ENCODE measurements at regions not wholly inside any gene's neighbourhood (a gene's known extent, or its start where the extent isn't known, plus 50 kb on each side); places are given as distances from the start of the nearest gene placed in this dataset.

DNA sequence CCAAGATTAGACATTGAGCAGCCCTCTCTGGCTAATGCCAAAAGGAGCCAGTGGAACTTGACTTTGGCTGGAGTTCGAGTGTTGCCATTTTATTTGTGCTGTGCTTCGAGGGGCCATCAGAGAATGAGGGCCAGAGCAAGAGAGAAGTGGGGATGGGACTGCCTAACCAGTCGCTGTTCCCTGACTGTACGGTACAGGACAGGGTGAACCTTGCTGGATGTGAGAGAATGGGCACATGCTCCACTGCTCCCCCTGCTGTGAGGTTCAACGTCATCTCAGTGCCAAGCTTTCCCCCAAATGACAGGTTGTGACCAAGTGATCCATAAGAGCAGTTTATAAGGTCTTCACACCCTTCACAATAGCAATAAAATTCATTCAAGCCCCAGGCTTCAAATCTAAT lies 55.1 kb upstream of the BCL11B start:
- Histone ChIP-seq H3K4me1 (ENCODE audit: control insufficient read depth in 2 of 2, insufficient read depth in 2 of 2, low read length in 2 of 2) (no peaks in the 10 kb centered on the region), H3K9me3 (ENCODE audit: control extremely low read depth in 1 of 3, control insufficient read depth in 2 of 3, insufficient read depth in 1 of 3, low read length in 2 of 3) (peaks cover 0 to 3% (median 0%) of the 10 kb centered on the region in 3 donors), H3K4me3 (ENCODE audit: control extremely low read depth in 1 of 5, extremely low read depth in 1 of 5, insufficient read depth in 1 of 5, low read depth in 2 of 5, low read length in 4 of 5) (no peak overlapping the region), H3K9ac (ENCODE audit: low read length) (no peak overlapping the region), H2AFZ (ENCODE audit: insufficient read depth, low read depth, low read length, poor library complexity, severe bottlenecking) (no peak overlapping the region), H3K27me3 (replicated peaks in 1 of 4; ENCODE audit: control extremely low read depth in 1 of 4, control insufficient read depth in 3 of 4, insufficient read depth in 4 of 4, low read length in 3 of 4) (peaks cover 0 to 6% (median 0%) of the 10 kb centered on the region in 4 experiments), H3K27ac (ENCODE audit: low read length in 2 of 2) (no peak overlapping the region), H3K36me3 (replicated peaks in 1 of 2; ENCODE audit: control extremely low read depth in 1 of 2, control insufficient read depth in 1 of 2, extremely low read depth in 1 of 2, insufficient read depth in 2 of 2, low read length in 1 of 2) (no peaks in the 10 kb centered on the region), H3K4me2 (replicated peaks; ENCODE audit: low read depth, low read length, poor library complexity, severe bottlenecking) (no peak overlapping the region), H3K79me2 (ENCODE audit: control insufficient read depth, insufficient read depth, low read length) (no peaks in the 10 kb centered on the region), H4K20me1 (ENCODE audit: control insufficient read depth, insufficient read depth, low read length, poor library complexity, severe bottlenecking) (no peaks in the 10 kb centered on the region)
- peaks cover 7% of the 10 kb centered on the region for H3K27me3 Mint-ChIP-seq
- TF ChIP-seq EZH2 (IDR thresholded peaks at IDR 0.05; ENCODE audit: borderline replicate concordance, insufficient read depth, low read depth, low read length, poor library complexity, severe bottlenecking) (no peak), CTCF (IDR thresholded peaks at IDR 0.05) (no peak)
- H3K4me3 Mint-ChIP-seq = no peak overlapping the region
- H3K4me1 Mint-ChIP-seq = no peaks in the 10 kb centered on the region
- ATAC-seq (ENCODE audit: low read depth) = no peak
- no peak overlapping the region for H3K27ac Mint-ChIP-seq
- no peak for DNase-seq
- POLR2A ChIA-PET = no interaction called here
- CTCF ChIA-PET = no interaction called here
- H3K9me3 Mint-ChIP-seq (ENCODE audit: insufficient read depth) = no peaks in the 10 kb centered on the region
- 83% methylated on average over 5 of the region's 5 CpGs for WGBS (ENCODE audit: insufficient coverage)
- intact Hi-C loops (cut with micrococcal nuclease) = no loop called here

GRCh38 chr14:99326041-99326710 lies 54.2 kb upstream of the BCL11B start:
- no peaks in the 10 kb centered on the region for H3K9me3 Mint-ChIP-seq (ENCODE audit: insufficient read depth)
- DNase-seq (no peak), ATAC-seq (ENCODE audit: low read depth) (no peak)
- Histone ChIP-seq H3K9ac (ENCODE audit: low read length) (no peak overlapping the region), H3K27me3 (replicated peaks in 1 of 4; ENCODE audit: control extremely low read depth in 1 of 4, control insufficient read depth in 3 of 4, insufficient read depth in 4 of 4, low read length in 3 of 4) (peaks cover 0 to 6% (median 0%) of the 10 kb centered on the region in 4 experiments), H3K9me3 (ENCODE audit: control extremely low read depth in 1 of 3, control insufficient read depth in 2 of 3, insufficient read depth in 1 of 3, low read length in 2 of 3) (peaks cover 0 to 3% (median 0%) of the 10 kb centered on the region in 3 donors), H3K4me3 (ENCODE audit: control extremely low read depth in 1 of 5, extremely low read depth in 1 of 5, insufficient read depth in 1 of 5, low read depth in 2 of 5, low read length in 4 of 5) (no peak overlapping the region), H3K27ac (ENCODE audit: low read length in 2 of 2) (no peak overlapping the region), H2AFZ (ENCODE audit: insufficient read depth, low read depth, low read length, poor library complexity, severe bottlenecking) (no peak overlapping the region), H3K36me3 (replicated peaks in 1 of 2; ENCODE audit: control extremely low read depth in 1 of 2, control insufficient read depth in 1 of 2, extremely low read depth in 1 of 2, insufficient read depth in 2 of 2, low read length in 1 of 2) (no peaks in the 10 kb centered on the region), H3K79me2 (ENCODE audit: control insufficient read depth, insufficient read depth, low read length) (no peaks in the 10 kb centered on the region), H4K20me1 (ENCODE audit: control insufficient read depth, insufficient read depth, low read length, poor library complexity, severe bottlenecking) (no peaks in the 10 kb centered on the region), H3K4me2 (replicated peaks; ENCODE audit: low read depth, low read length, poor library complexity, severe bottlenecking) (no peak overlapping the region), H3K4me1 (ENCODE audit: control insufficient read depth in 2 of 2, insufficient read depth in 2 of 2, low read length in 2 of 2) (no peaks in the 10 kb centered on the region)
- CTCF ChIA-PET = no interaction called here
- peaks cover 2% of the 10 kb centered on the region for H3K4me1 Mint-ChIP-seq
- 96% methylated on average over 5 of the region's 8 CpGs for WGBS (ENCODE audit: insufficient coverage)
- no peak for TF ChIP-seq CTCF (IDR thresholded peaks at IDR 0.05)
- no peak for TF ChIP-seq EZH2 (IDR thresholded peaks at IDR 0.05; ENCODE audit: borderline replicate concordance, insufficient read depth, low read depth, low read length, poor library complexity, severe bottlenecking)
- POLR2A ChIA-PET = no interaction called here
- no peak overlapping the region for H3K27ac Mint-ChIP-seq
- peaks cover 7% of the 10 kb centered on the region for H3K27me3 Mint-ChIP-seq
- H3K4me3 Mint-ChIP-seq = no peak overlapping the region
- intact Hi-C loops (cut with micrococcal nuclease) = no loop called here

Measured in B cell (primary cell).